HCT116 (cell line): ENCODE measurements at regions not wholly inside any gene's neighbourhood (a gene's known extent, or its start where the extent isn't known, plus 50 kb on each side); places are given as distances from the start of the nearest gene placed in this dataset.

Source experiments
- ATAC-seq: fragments of 200-7000 bp; cut with Tn5 transposase; 2 replicates; pipeline ENCODE4 v1.9.1; 2020; ENCODE audit warnings: mild to moderate bottlenecking, moderate library complexity
- BruUV-seq: library from RNA; stranded (reverse); fragments of 400-500 nt; replicated peaks from 2 replicates; lab custom pipeline; 2021; lab: Mats Ljungman, UMichigan
- CTCF ChIA-PET: fragments of 300-600 bp; sonication (Branson Sonifier 250); formaldehyde crosslinking; loops from one replicate; lab custom pipeline; 2021; ENCODE audit warnings: antibody characterized with exemption; lab: Charles Lee
- POLR2A ChIA-PET: fragments of 300-600, 350-600 bp; sonication (Branson Sonifier 250); formaldehyde crosslinking; loops from one replicate; lab custom pipeline; 2021; ENCODE audit warnings: antibody characterized with exemption; lab: Charles Lee
- RAD21 ChIA-PET, 2 experiments: fragments of 300-600 bp; sonication (Branson Sonifier 250); formaldehyde crosslinking; loops; one replicate each; lab custom pipeline; 2023; ENCODE audit warnings: low total read pairs in 2 of 2; ENCODE audit not compliant: uncharacterized antibody in 2 of 2, unreplicated experiment in 2 of 2, low non-redundant PET in 1 of 2; lab: Charles Lee
- DNase-seq: peaks from one replicate; pipeline ENCODE4 v3.0.0-alpha.2; 2010; ENCODE audit warnings: low read depth, low spot score
- H2AFZ ChIP-seq: fragments of 200-600 bp; shearing (Covaris generic), sonication (generic); 2 replicates; pipeline ENCODE4 v1.6.1; 2017; ENCODE audit warnings: low read depth, mixed run types, mixed read lengths, antibody characterized with exemption, low read length; ENCODE audit not compliant: poor library complexity, severe bottlenecking
- H3K27ac ChIP-seq: 2 replicates; pipeline ENCODE4 v1.5.1; 2012; ENCODE audit warnings: low read depth, low read length
- H3K27me3 ChIP-seq: fragments of 200-600 bp; sonication (generic); 2 replicates; pipeline ENCODE4 v1.6.1; 2016; ENCODE audit warnings: mixed run types, low read length, mixed read lengths; ENCODE audit not compliant: insufficient read depth
- H3K36me3 ChIP-seq, 2 experiments: fragments of 200-500 bp in 1 of 2; fragments of 200-600 bp in 1 of 2; sonication (Bioruptor generic) in 1 of 2; sonication (generic) in 1 of 2; 2 replicates each; pipeline versions ENCODE4 v1.5.1 to v1.6.1; 2014 to 2016; ENCODE audit warnings: low read length in 2 of 2, inconsistent platforms in 1 of 2, mixed read lengths in 1 of 2, mixed run types in 1 of 2; ENCODE audit not compliant: insufficient read depth in 2 of 2, control insufficient read depth in 1 of 2
- H3K4me1 ChIP-seq, 2 experiments: fragments of 200-600 bp in 1 of 2; sonication (generic) in 1 of 2; 2 replicates each; pipeline versions ENCODE4 v1.5.1 to v1.6.1; 2012 to 2017; ENCODE audit warnings: low read length in 2 of 2, inconsistent platforms in 1 of 2, mild to moderate bottlenecking in 1 of 2, mixed read lengths in 1 of 2, mixed run types in 1 of 2, moderate library complexity in 1 of 2; ENCODE audit not compliant: insufficient read depth in 2 of 2, control insufficient read depth in 1 of 2
- H3K4me2 ChIP-seq: fragments of 200-600 bp; sonication (generic); 2 replicates; pipeline ENCODE4 v1.6.1; 2017; ENCODE audit warnings: mixed run types, low read length, mixed read lengths
- H3K4me3 ChIP-seq, 2 experiments: fragments of 200-600 bp in 1 of 2; sonication (generic) in 1 of 2; replicated peaks in 1 of 2; 2 replicates each; pipeline ENCODE4 v1.5.1; 2011 to 2016; ENCODE audit warnings: low read length in 2 of 2, control low read depth in 1 of 2, low read depth in 1 of 2, mild to moderate bottlenecking in 1 of 2, mixed read lengths in 1 of 2, mixed run types in 1 of 2
- H3K79me2 ChIP-seq: fragments of 200-600 bp; sonication (generic); 2 replicates; pipeline ENCODE4 v1.6.1; 2017; ENCODE audit warnings: mild to moderate bottlenecking, mixed run types, low read length, moderate library complexity, mixed read lengths; ENCODE audit not compliant: insufficient read depth
- H3K9ac ChIP-seq: fragments of 200-600 bp; sonication (generic); 2 replicates; pipeline ENCODE4 v1.6.1; 2016; ENCODE audit warnings: low read length, mixed read lengths
- H3K9me2 ChIP-seq: fragments of 200-600 bp; sonication (generic), shearing (Covaris generic); 2 replicates; pipeline ENCODE4 v1.6.1; 2017; ENCODE audit warnings: mixed run types, mild to moderate bottlenecking, moderate library complexity; ENCODE audit not compliant: insufficient read depth
- H3K9me3 ChIP-seq, 2 experiments: fragments of 200-500 bp in 1 of 2; fragments of 200-600 bp in 1 of 2; sonication (Bioruptor generic) in 1 of 2; sonication (generic) in 1 of 2; 2 replicates each; pipeline ENCODE4 v1.6.1; 2014 to 2017; ENCODE audit warnings: low read length in 2 of 2, mixed read lengths in 2 of 2, inconsistent platforms in 1 of 2, low read depth in 1 of 2, mild to moderate bottlenecking in 1 of 2, mixed run types in 1 of 2, moderate library complexity in 1 of 2; ENCODE audit not compliant: control insufficient read depth in 1 of 2, insufficient read depth in 1 of 2
- H4K20me1 ChIP-seq: fragments of 200-600 bp; sonication (generic), shearing (Covaris generic); 2 replicates; pipeline ENCODE4 v1.6.1; 2017; ENCODE audit warnings: mixed run types, mild to moderate bottlenecking, moderate library complexity; ENCODE audit not compliant: insufficient read depth
- CEBPB ChIP-seq: IDR thresholded peaks from 2 replicates; pipeline ENCODE4 v1.6.1; 2012; ENCODE audit warnings: low read depth
- CTCF ChIP-seq, 3 experiments: fragments of 200-600 bp in 1 of 3; sonication (generic) in 1 of 3; IDR thresholded peaks in 2 of 3; conservative IDR thresholded peaks in 1 of 3; 2 replicates each; pipeline ENCODE4 v1.5.1; 2012 to 2017; ENCODE audit warnings: low read depth in 2 of 3, low read length in 2 of 3, antibody characterized with exemption in 1 of 3, borderline replicate concordance in 1 of 3, control low read depth in 1 of 3, mild to moderate bottlenecking in 1 of 3, mixed read lengths in 1 of 3, mixed run types in 1 of 3, moderate library complexity in 1 of 3; ENCODE audit not compliant: insufficient read depth in 1 of 3
- ELF1 ChIP-seq: IDR thresholded peaks from 2 replicates; pipeline ENCODE4 v1.6.1; 2012; ENCODE audit warnings: low read depth, borderline replicate concordance
- FOSL1 ChIP-seq: IDR thresholded peaks from 2 replicates; pipeline ENCODE4 v1.6.1; 2012; ENCODE audit warnings: low read depth
- POLR2A ChIP-seq: IDR thresholded peaks from 2 replicates; pipeline ENCODE4 v1.7.0; 2011; ENCODE audit warnings: borderline replicate concordance; ENCODE audit not compliant: insufficient read depth, insufficient read length; ENCODE audit errors: extremely low read depth
- SRF ChIP-seq: IDR thresholded peaks from 2 replicates; pipeline ENCODE4 v1.6.1; 2012; ENCODE audit warnings: low read depth
- TCF7L2 ChIP-seq: IDR thresholded peaks from 2 replicates; pipeline ENCODE4 v1.7.0; 2011; ENCODE audit warnings: borderline replicate concordance, inconsistent platforms; ENCODE audit not compliant: insufficient read depth, insufficient read length; ENCODE audit errors: extremely low read depth
- intact Hi-C: fragments of 100-400 bp; cut with micrococcal nuclease; formaldehyde crosslinking; loops from 2 replicates; pipeline ENCODE4 v1.10.0; 2022
- TF ChIP-seq, protein P1 (sequence below): IDR thresholded peaks from 2 replicates; pipeline ENCODE4 v1.6.1; 2011; ENCODE audit warnings: mild to moderate bottlenecking, low read length, moderate library complexity; ENCODE audit not compliant: insufficient replicate concordance; ENCODE audit errors: extremely low read depth
- TF ChIP-seq, protein P2 (sequence below): IDR thresholded peaks from 2 replicates; pipeline ENCODE4 v1.6.1; 2012; ENCODE audit warnings: low read depth

- ChIA-PET POLR2A (no interaction called here), RAD21 (no interaction called here), CTCF (no interaction called here)
- DNase-seq: no peak
- Histone ChIP-seq H3K27ac (no peak overlapping the region), H3K9me2 (no peaks in the 10 kb centered on the region), H3K36me3 (no peaks in the 10 kb centered on the region), H3K4me2 (no peak overlapping the region), H4K20me1 (no peaks in the 10 kb centered on the region), H2AFZ (no peak overlapping the region), H3K79me2 (no peaks in the 10 kb centered on the region), H3K9me3 (no peaks in the 10 kb centered on the region), H3K4me3 (no peak overlapping the region), H3K9ac (no peak overlapping the region), H3K27me3 (peaks cover 4% of the 10 kb centered on the region; the same call in 1 of the 2 replicates), H3K4me1 (no peaks in the 10 kb centered on the region)
- no TSS peak for BruUV-seq
- intact Hi-C loops: no loop called here
- ATAC-seq: no peak
- TF ChIP-seq CEBPB: no peak
- TF ChIP-seq SRF: no peak
- TF ChIP-seq CTCF (IDR thresholded peaks at IDR 0.05 in 2 of 3, conservative IDR thresholded peaks at IDR 0.05 in 1 of 3; ENCODE audit: borderline replicate concordance in 1 of 3, insufficient read depth in 1 of 3, low read depth in 2 of 3, low read length in 2 of 3): no peak
- TF ChIP-seq FOSL1: no peak
- TF ChIP-seq, protein P1, sequence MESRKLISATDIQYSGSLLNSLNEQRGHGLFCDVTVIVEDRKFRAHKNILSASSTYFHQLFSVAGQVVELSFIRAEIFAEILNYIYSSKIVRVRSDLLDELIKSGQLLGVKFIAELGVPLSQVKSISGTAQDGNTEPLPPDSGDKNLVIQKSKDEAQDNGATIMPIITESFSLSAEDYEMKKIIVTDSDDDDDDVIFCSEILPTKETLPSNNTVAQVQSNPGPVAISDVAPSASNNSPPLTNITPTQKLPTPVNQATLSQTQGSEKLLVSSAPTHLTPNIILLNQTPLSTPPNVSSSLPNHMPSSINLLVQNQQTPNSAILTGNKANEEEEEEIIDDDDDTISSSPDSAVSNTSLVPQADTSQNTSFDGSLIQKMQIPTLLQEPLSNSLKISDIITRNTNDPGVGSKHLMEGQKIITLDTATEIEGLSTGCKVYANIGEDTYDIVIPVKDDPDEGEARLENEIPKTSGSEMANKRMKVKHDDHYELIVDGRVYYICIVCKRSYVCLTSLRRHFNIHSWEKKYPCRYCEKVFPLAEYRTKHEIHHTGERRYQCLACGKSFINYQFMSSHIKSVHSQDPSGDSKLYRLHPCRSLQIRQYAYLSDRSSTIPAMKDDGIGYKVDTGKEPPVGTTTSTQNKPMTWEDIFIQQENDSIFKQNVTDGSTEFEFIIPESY: no peak
- no peak for TF ChIP-seq POLR2A
- no peak for TF ChIP-seq ELF1
- TF ChIP-seq, protein P2, sequence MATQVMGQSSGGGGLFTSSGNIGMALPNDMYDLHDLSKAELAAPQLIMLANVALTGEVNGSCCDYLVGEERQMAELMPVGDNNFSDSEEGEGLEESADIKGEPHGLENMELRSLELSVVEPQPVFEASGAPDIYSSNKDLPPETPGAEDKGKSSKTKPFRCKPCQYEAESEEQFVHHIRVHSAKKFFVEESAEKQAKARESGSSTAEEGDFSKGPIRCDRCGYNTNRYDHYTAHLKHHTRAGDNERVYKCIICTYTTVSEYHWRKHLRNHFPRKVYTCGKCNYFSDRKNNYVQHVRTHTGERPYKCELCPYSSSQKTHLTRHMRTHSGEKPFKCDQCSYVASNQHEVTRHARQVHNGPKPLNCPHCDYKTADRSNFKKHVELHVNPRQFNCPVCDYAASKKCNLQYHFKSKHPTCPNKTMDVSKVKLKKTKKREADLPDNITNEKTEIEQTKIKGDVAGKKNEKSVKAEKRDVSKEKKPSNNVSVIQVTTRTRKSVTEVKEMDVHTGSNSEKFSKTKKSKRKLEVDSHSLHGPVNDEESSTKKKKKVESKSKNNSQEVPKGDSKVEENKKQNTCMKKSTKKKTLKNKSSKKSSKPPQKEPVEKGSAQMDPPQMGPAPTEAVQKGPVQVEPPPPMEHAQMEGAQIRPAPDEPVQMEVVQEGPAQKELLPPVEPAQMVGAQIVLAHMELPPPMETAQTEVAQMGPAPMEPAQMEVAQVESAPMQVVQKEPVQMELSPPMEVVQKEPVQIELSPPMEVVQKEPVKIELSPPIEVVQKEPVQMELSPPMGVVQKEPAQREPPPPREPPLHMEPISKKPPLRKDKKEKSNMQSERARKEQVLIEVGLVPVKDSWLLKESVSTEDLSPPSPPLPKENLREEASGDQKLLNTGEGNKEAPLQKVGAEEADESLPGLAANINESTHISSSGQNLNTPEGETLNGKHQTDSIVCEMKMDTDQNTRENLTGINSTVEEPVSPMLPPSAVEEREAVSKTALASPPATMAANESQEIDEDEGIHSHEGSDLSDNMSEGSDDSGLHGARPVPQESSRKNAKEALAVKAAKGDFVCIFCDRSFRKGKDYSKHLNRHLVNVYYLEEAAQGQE: no peak
- no peak for TF ChIP-seq TCF7L2
Observed at GRCh38 chr3:46133285-46133684, 74.8 kb downstream of the CCR1 start.
